Uterus (tissue), 2 donors: ENCODE measurements at regions not wholly inside any gene's neighbourhood (a gene's known extent, or its start where the extent isn't known, plus 50 kb on each side); places are given as distances from the start of the nearest gene placed in this dataset.

Experiments used
- POLR2A ChIP-seq, 2 donors: fragments of 450-650 bp; IDR thresholded peaks; one replicate each; pipeline ENCODE4 v1.6.1; 2016; ENCODE audit warnings: antibody characterized with exemption in 2 of 2, mild to moderate bottlenecking in 1 of 2, moderate library complexity in 1 of 2
- TF ChIP-seq, protein P1 (sequence below), 4 experiments: fragments of 200-600 bp in 2 of 4; fragments of 450-650 bp in 2 of 4; sonication (generic) in 2 of 4; IDR thresholded peaks; one replicate each; pipeline ENCODE4 v1.5.1; 2016 to 2019; ENCODE audit warnings: antibody characterized with exemption in 4 of 4, mild to moderate bottlenecking in 2 of 4, moderate library complexity in 1 of 4

- TF ChIP-seq, protein P1, sequence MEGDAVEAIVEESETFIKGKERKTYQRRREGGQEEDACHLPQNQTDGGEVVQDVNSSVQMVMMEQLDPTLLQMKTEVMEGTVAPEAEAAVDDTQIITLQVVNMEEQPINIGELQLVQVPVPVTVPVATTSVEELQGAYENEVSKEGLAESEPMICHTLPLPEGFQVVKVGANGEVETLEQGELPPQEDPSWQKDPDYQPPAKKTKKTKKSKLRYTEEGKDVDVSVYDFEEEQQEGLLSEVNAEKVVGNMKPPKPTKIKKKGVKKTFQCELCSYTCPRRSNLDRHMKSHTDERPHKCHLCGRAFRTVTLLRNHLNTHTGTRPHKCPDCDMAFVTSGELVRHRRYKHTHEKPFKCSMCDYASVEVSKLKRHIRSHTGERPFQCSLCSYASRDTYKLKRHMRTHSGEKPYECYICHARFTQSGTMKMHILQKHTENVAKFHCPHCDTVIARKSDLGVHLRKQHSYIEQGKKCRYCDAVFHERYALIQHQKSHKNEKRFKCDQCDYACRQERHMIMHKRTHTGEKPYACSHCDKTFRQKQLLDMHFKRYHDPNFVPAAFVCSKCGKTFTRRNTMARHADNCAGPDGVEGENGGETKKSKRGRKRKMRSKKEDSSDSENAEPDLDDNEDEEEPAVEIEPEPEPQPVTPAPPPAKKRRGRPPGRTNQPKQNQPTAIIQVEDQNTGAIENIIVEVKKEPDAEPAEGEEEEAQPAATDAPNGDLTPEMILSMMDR (IDR thresholded peaks at IDR 0.05): no peak
- TF ChIP-seq POLR2A (IDR thresholded peaks at IDR 0.05): no peak
These were observed 51.0 kb upstream of the NCOR2 start for GRCh38 chr12:124618291-124618902.
